DOHH2 (cell line): ENCODE measurements at regions not wholly inside any gene's neighbourhood (a gene's known extent, or its start where the extent isn't known, plus 50 kb on each side); places are given as distances from the start of the nearest gene placed in this dataset.

Source experiments
- EZH2phosphoT487 ChIP-seq: fragments of 200-600 bp; sonication (generic); IDR thresholded peaks from 2 replicates; pipeline ENCODE4 v1.6.1; 2017; ENCODE audit warnings: borderline replicate concordance, mild to moderate bottlenecking, antibody characterized with exemption, low read length, moderate library complexity, mixed read lengths
- TF ChIP-seq, protein P1 (sequence below): fragments of 200-600 bp; sonication (generic); IDR thresholded peaks from one replicate; pipeline ENCODE4 v1.5.1; 2014; ENCODE audit warnings: antibody characterized with exemption, mild to moderate bottlenecking, low read depth, low read length; ENCODE audit not compliant: poor library complexity, severe bottlenecking

DNA sequence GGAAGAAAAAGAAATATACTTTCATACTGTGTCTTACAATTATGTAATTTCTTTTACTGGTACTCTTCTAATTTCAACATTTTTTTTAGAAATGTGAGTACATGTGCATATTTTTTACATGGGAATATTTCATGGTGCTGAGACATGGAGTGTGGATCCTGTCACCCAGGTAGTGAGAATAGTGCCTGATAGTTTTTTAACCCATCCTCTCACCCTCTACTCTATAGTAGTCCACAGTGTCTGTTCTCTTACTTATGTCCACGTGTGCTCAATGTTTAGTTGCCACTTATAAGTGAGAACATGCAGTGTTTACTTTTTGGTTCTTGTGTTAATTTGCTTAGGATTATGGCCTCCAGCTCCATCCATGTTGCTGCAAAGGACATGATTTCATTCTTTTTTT lies 548.8 kb downstream of the AACS start:
- TF ChIP-seq, protein P1, sequence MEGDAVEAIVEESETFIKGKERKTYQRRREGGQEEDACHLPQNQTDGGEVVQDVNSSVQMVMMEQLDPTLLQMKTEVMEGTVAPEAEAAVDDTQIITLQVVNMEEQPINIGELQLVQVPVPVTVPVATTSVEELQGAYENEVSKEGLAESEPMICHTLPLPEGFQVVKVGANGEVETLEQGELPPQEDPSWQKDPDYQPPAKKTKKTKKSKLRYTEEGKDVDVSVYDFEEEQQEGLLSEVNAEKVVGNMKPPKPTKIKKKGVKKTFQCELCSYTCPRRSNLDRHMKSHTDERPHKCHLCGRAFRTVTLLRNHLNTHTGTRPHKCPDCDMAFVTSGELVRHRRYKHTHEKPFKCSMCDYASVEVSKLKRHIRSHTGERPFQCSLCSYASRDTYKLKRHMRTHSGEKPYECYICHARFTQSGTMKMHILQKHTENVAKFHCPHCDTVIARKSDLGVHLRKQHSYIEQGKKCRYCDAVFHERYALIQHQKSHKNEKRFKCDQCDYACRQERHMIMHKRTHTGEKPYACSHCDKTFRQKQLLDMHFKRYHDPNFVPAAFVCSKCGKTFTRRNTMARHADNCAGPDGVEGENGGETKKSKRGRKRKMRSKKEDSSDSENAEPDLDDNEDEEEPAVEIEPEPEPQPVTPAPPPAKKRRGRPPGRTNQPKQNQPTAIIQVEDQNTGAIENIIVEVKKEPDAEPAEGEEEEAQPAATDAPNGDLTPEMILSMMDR = no peak
- TF ChIP-seq EZH2phosphoT487 = no peak
